ENCODE measurements at regions not wholly inside any gene's neighbourhood (a gene's known extent, or its start where the extent isn't known, plus 50 kb on each side); places are given as distances from the start of the nearest gene placed in this dataset.

- H2AFZ ChIP-seq (ENCODE audit: low read depth) = no peak overlapping the region
- H3K79me2 ChIP-seq (ENCODE audit: insufficient read depth, low read depth) = no peaks in the 10 kb centered on the region
- H3K9ac ChIP-seq = no peak overlapping the region
- H3K27me3 ChIP-seq (ENCODE audit: insufficient read depth, low read depth) = no peaks in the 10 kb centered on the region
- H4K20me1 ChIP-seq (ENCODE audit: insufficient read depth) = no peaks in the 10 kb centered on the region
- TF ChIP-seq CTCF (conservative IDR thresholded peaks at IDR 0.05; ENCODE audit: low read depth, low read length) = no peak
- no peak overlapping the region for H3K4me2 ChIP-seq
- no peaks in the 10 kb centered on the region for H3K4me1 ChIP-seq (ENCODE audit: low read depth, poor library complexity, severe bottlenecking)
- no peak overlapping the region for H3K27ac ChIP-seq
- no peak overlapping the region for H3K4me3 ChIP-seq (IDR thresholded peaks at IDR 0.05; ENCODE audit: insufficient read depth, low read depth, low read length)
- no peaks in the 10 kb centered on the region for H3K36me3 ChIP-seq (ENCODE audit: insufficient read depth)
Measured at GRCh38 chr16:65769776-65770438, 596.6 kb upstream of the CDH5 start.

DNA sequence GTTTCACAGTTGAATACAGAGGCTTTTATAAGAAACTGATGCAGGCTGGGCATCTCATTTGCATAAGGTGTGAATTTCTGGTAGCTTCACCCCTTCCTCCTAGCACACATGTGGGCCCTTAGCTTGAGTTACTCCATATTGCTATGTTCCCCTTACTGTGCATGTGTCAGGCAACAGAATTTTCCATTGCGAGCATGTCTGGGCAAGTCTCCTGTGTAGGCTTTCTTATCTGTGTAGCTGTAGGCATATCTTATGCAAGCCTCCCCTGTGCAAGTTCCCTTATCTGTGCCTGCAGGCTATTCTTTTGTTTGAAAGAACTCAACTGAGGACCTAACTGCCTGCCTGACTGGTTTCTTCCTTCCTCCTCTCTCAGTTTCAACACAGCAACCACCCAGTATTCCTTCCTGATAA is 597.4 kb upstream of the CDH5 start:
- Histone ChIP-seq H2AFZ (ENCODE audit: low read depth) (no peak overlapping the region), H3K27me3 (ENCODE audit: insufficient read depth, low read depth) (no peaks in the 10 kb centered on the region), H3K36me3 (ENCODE audit: insufficient read depth) (no peaks in the 10 kb centered on the region), H3K27ac (no peak overlapping the region), H4K20me1 (ENCODE audit: insufficient read depth) (no peaks in the 10 kb centered on the region), H3K79me2 (ENCODE audit: insufficient read depth, low read depth) (no peaks in the 10 kb centered on the region), H3K4me2 (no peak overlapping the region), H3K4me3 (IDR thresholded peaks at IDR 0.05; ENCODE audit: insufficient read depth, low read depth, low read length) (no peak overlapping the region), H3K9ac (no peak overlapping the region), H3K4me1 (ENCODE audit: low read depth, poor library complexity, severe bottlenecking) (peaks cover 3% of the 10 kb centered on the region)
- TF ChIP-seq CTCF (conservative IDR thresholded peaks at IDR 0.05; ENCODE audit: low read depth, low read length) = no peak

GRCh38 chr16:65767125-65767524 is 599.4 kb upstream of the CDH5 start:
- Histone ChIP-seq H3K4me1 (ENCODE audit: low read depth, poor library complexity, severe bottlenecking) (peaks cover 9% of the 10 kb centered on the region), H3K79me2 (ENCODE audit: insufficient read depth, low read depth) (no peaks in the 10 kb centered on the region), H3K36me3 (ENCODE audit: insufficient read depth) (no peaks in the 10 kb centered on the region), H4K20me1 (ENCODE audit: insufficient read depth) (no peaks in the 10 kb centered on the region), H3K4me3 (IDR thresholded peaks at IDR 0.05; ENCODE audit: insufficient read depth, low read depth, low read length) (no peak overlapping the region), H3K27me3 (ENCODE audit: insufficient read depth, low read depth) (no peaks in the 10 kb centered on the region), H3K4me2 (no peak overlapping the region), H2AFZ (ENCODE audit: low read depth) (no peak overlapping the region), H3K9ac (no peak overlapping the region), H3K27ac (no peak overlapping the region)
- TF ChIP-seq CTCF (conservative IDR thresholded peaks at IDR 0.05; ENCODE audit: low read depth, low read length) = no peak

- Histone ChIP-seq H3K9ac (no peak overlapping the region), H3K36me3 (ENCODE audit: insufficient read depth) (no peaks in the 10 kb centered on the region), H4K20me1 (ENCODE audit: insufficient read depth) (no peaks in the 10 kb centered on the region), H3K79me2 (ENCODE audit: insufficient read depth, low read depth) (no peaks in the 10 kb centered on the region), H3K4me3 (IDR thresholded peaks at IDR 0.05; ENCODE audit: insufficient read depth, low read depth, low read length) (no peak overlapping the region), H3K4me1 (ENCODE audit: low read depth, poor library complexity, severe bottlenecking) (peaks cover 9% of the 10 kb centered on the region), H2AFZ (ENCODE audit: low read depth) (no peak overlapping the region), H3K27me3 (ENCODE audit: insufficient read depth, low read depth) (no peaks in the 10 kb centered on the region), H3K4me2 (no peak overlapping the region), H3K27ac (no peak overlapping the region)
- no peak for TF ChIP-seq CTCF (conservative IDR thresholded peaks at IDR 0.05; ENCODE audit: low read depth, low read length)
Measured at GRCh38 chr16:65763640-65764305, 602.7 kb upstream of the CDH5 start.
